Activated CD8-positive, alpha-beta memory T cell treated with anti-CD3 and anti-CD28 coated beads for 48 hours (primary cell): ENCODE measurements at regions not wholly inside any gene's neighbourhood (a gene's known extent, or its start where the extent isn't known, plus 50 kb on each side); places are given as distances from the start of the nearest gene placed in this dataset.

Experiments
- DNase-seq, 3 experiments: peaks; one replicate each; pipeline ENCODE4 v3.0.0-alpha.2; 2020; ENCODE audit warnings: low read depth in 2 of 3, low spot score in 2 of 3

DNA sequence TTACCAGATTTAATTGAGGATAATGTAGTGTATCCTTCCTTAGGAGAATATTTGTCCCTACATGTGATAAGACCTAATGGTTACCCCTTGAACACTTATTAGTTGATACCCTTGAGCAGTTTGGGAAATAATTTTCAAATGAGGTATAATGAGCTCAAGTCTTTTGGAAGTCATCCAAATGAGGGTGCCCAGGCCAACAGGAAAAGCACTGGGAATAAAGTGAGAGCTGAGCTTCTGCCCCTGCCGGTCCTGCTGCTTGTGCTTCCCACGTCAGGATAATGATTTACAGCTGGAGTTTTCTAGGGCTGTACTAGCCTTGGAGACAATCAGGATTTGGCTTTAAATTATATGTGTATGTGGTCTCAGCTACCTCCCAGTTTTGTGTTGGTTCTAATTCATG is 178.8 kb upstream of the FRMD6 start:
- DNase-seq: no peak

DNA sequence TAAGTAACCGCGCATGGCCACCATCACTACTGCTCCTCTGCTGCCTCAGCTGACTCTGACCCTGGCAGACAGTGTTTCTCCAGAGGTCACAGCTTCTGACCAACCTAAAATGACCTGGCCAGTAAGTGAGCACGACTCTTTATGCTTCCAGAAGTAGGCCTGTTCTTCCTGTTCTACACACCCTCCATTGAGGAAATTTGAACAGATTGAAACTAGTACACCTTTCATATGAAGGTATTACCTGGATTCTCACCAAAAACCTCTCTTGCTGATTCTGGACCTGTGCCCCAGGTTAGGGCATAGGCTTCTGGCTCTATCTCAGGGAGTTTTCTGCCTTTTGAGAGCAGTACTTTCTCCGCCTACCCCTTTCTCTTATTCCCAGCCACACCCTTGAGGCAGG is 178.4 kb upstream of the FRMD6 start:
- DNase-seq: no peak

DNA sequence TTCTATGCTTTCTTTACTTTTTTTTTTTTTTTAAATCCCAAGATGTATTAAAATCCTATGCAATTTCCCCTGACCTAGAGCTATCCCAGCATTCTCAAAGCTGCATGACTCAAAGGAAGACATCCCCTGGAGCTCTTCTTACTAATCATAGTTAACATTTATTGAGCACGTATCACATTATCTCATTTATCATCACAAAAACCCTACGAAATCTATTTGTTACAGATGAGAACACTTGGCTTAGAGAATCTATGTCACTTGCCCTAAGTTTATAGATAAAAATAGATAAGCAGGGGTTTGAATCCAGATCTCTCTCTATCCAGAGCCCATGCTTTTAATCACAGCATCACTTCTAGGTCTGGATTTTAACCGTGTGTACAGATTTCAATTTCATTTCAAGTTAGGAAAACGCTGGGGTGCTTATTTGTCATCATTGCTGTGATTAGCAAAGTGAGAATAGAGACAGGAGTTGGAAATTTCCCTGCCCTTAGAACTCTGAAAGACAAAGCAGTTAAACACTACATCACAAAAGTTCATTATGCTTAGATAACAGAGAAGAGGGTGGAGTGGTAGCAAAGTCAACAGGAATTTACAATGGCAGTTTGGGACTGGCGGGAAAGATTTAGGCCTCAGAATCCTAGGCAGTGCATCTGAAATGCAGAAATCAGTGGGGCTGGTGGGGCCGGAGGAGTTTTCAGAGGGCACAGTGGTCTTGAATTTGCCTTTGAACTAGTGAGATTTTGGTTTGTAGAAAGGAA is 177.7 kb upstream of the FRMD6 start:
- DNase-seq: no peak

DNA sequence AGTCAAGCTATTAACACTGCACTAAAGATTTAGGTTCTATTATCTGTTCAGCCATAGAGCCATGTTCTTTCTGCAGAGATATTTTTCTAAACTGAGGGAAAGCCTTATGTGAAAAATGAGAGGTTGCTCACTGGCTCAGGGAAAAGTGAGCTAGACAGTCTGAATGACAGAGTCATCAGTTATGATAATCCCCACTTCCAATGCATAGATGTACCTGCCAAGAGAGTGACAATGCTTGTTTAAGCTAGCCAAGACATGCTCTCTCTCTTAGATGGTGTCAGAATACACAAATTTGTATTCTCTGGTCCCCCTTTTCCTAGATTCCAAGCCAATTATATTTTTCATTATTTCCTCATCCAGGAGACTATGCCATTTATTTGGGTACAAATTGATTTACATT is 176.9 kb upstream of the FRMD6 start:
- DNase-seq: no peak

DNA sequence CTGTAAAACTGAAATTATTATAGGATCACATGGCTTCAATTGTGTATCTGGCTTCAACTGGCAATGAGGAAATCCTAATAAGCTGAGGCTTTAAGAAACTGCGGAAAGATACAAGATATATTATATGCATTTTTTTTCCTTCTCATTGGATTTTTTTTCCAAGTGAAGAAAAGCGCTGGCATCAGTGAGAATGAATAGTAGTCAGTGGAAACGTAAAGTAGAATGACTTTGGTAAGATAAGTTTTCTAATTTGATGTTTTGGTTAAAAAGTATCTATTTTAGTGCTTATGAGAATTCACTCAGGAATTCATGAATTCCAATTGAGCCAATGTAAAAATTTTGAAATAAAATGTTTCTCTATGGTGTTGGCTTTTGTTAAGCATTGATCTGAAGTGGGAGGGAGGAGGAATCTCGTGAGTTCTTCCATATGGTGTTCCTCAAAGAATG is 173.5 kb upstream of the FRMD6 start:
- no peak for DNase-seq

DNA sequence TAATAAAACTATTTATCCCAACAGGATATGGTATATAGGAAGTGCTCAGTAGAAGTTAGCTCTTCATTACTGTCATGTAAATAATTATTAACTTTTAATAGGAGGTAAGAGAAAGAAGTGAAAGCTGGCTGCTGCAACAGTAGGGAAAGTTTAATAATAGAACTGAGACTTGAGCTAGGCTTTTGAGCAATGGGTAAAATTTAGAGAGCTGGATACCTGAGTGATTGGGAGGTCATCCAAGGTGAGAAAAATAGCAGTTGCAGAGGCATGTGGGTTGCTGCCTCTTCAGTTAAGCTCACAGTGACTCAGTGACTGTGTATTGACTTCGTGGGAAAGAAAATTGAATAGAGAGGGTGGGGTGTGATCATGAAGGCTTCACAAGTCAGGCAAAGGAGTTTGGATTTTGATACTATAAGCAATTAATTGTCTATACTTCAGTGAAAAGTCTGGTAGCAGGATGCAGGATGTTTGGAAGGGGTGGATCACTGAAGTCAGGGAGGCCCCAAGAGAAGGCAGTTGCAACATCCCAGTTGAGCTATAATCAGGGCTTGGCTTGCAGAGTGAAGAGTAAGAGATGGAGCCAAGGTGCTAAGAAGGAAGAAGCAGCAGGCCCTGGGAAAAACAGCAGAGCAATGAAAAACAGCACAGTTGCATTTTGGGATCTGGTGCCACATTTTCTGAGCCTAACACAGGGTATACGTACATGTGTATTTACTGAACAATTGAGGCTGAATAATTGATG is 172.0 kb upstream of the FRMD6 start:
- no peak for DNase-seq

DNA sequence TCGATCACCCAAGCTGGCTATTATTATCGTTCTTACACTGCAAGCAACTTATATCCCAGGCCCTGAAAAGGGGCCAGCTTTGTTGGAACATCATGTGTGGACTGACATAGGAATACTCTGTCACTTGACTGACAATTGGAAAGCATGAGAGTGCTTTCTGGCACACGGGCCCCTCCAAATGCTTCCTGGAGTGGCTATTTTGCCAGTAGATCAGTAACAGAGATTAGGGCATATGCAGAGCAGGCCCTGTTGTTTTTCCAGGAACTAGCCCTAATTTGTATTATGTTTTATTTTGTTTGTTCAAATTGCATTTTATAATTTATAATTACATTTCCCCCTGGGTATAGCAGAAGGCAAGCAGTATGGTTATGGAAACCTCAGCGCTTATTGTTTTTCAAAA is 170.1 kb upstream of the FRMD6 start:
- DNase-seq: no peak

DNA sequence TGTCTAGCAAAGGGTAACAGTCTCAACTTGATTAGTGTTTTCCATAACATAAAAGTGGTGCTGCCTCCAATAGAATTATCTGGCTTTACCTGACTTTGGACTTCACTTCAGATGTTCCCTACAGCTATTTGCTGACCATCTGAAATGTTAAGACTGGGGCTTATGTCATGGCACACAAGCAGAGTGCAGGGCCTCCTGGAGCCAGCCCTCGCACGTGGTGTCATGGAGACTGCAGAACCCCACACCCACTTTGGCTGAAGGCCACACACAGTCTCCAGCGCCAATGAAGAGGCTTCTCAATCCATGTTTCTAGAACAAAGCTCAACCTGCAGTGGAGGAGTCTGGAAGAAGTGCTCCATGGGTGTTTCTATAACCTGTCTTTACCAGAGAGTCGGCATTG is 169.6 kb upstream of the FRMD6 start:
- no peak for DNase-seq

DNA sequence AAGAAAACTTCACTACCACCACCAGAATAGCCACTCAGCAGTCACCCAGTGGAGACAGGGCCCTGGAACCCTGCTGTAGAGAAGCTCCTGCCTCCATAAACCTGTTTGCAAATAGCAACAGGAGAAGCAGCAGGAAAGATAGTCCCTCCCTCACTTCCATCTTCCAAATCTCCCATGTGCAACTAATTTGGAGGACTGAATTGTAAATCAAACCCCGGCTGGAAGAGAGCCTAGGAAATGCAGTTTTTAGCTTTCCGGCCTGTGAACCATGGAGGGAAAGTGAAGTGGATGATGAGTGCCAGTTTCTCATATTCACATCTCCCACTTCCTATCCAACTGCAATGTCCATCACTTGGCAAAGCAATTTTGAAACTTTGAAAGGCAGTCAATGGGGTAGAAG is 167.2 kb upstream of the FRMD6 start:
- DNase-seq: no peak

DNA sequence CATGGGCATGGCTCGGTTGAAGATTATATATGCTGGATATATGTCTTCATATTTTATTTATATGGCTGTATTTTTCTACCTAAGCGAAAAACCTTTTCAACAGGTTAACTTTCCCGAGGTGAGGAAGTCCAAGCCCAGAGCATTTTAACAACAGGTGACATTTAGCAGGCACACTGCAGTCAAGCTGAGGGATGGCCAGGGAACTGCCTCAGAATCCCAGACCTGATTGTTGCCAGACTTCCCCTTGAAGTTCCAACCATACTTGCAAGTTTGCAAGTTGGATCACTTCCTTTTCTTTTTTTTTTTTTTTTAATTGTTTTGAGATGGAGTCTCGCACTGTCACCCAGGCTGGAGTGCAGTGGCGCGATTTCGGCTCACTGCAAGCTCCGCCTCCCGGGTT is 166.0 kb upstream of the FRMD6 start:
- DNase-seq: no peak

DNA sequence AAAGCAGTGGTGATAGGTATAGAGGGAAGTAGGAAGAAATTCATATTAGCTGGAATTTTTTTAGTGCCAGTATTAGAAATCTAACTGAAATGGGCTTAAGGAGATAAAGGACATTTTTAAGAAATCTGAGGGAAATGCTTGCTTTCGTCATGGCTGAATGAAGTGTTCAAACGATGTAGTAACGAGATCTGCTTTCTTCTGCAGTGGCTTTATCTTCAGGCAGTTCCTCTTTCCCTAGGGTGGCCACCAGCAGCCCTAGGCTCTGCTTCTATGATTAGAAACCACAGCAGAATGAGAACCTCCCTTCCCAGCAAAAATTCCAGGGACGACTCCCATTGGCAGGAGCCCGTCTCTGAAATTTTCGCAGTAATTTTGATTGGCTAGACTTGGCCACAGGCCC is 163.9 kb upstream of the FRMD6 start:
- DNase-seq: no peak

DNA sequence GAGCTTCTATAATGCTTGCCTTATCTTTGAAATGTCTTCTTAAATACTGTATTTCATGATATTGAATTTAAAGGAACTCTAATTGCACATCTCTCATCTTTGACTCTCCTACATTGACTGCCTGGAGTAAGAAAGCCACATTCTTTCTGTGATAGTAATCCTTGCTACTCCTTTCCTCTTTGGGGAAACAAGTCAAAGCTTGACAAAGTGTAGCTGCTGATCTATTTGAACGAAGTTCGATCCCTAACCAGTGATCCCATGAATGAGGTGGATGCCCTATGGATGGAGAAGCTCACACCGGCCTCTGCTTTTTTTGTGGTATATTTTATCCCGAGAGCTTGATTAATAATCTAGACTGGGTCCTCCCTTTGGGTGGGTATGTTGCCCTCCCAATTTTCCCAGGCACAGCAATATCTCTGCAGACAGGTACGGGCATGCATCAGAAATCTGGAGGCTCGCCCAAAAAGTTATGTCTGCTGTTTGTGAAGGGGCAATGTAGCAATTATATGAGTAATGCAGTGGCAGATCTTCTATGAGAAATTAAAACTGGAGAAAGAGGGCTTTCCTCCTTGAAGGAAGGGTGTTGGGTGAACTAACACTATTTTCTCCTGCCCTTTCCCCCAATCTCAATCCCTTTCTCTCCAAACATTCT is 163.0 kb upstream of the FRMD6 start:
- DNase-seq: no peak

DNA sequence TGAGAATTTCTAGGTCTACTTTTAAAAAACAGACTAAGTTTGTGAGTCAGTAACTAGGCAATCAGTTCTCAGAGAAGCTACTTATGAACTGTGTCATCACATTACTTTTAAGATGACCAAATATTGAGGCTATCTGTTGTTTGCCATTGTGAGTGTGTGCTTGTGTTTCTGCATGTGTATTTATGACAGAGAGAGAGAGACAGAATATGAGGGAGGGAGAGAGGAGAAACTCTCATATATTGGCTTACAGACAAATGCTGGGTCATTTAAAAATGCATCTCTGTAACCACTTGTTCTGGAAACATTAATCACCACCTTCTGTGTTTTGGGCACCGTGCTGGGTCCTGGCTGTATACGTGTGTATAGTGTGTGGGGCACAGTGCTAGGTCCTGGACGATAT is 161.5 kb upstream of the FRMD6 start:
- DNase-seq: no peak

DNA sequence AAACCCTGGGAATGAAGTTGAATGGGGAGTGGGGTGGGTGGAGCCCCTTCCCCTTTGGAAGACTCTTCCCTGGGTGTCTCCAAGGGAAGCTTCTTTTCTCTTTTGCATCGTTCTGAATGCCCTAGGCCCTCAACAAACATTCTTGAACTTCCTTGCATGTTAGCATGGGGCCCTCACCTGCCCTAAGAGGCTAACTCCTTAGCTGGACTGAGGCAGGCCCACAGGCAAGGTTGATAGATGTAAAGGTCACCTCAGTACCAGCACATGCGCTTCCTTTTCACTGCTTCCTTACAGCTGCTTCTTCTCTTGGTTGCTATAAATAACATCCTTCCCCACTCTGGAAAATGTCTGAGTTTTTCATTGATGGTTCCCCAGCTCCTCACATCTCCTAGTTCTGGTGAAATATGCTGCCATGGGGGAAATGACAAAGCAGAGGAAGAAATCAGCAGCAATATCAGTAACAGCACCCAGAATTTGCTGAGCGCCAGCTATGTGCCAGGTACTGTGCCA is 160.6 kb upstream of the FRMD6 start:
- no peak for DNase-seq

DNA sequence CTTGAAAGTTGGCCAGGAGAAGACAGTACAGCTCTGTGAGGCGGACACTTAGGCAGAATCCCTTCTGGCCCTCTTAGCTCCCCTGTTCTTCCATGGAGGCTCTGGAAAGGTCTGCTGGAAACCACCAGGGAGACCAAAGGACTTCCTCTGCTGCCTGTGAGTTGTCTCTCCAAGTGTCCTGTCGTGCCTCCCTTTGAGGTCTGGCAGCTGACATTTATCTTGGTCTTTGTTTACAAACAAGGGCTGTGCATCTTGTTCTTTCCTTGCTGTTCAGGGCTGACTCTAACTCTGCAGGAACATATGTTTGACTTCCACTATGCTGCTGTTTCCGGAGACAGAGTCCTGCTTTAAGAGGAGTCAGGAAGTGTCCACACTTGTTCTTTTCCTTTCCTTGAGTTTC is 159.9 kb upstream of the FRMD6 start:
- DNase-seq: no peak

DNA sequence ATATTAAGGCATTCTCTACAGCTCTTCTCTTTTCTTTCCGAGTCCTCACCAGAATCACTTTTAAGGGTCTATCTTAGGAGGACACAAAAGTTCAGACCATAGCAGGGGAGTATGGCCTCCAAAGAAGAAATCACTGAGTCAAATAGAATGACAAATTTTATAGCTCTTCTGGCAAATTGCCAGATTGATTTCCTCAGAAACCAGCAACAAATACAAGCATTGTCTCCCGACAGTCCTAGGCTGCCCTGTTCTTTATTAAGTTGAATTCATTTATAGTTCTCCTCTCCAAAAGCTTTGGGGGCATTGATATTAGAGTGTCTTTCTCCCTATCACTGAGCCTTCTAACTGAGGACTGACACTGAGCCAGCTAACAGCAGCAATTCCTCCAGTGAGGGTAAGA is 156.4 kb upstream of the FRMD6 start:
- no peak for DNase-seq

DNA sequence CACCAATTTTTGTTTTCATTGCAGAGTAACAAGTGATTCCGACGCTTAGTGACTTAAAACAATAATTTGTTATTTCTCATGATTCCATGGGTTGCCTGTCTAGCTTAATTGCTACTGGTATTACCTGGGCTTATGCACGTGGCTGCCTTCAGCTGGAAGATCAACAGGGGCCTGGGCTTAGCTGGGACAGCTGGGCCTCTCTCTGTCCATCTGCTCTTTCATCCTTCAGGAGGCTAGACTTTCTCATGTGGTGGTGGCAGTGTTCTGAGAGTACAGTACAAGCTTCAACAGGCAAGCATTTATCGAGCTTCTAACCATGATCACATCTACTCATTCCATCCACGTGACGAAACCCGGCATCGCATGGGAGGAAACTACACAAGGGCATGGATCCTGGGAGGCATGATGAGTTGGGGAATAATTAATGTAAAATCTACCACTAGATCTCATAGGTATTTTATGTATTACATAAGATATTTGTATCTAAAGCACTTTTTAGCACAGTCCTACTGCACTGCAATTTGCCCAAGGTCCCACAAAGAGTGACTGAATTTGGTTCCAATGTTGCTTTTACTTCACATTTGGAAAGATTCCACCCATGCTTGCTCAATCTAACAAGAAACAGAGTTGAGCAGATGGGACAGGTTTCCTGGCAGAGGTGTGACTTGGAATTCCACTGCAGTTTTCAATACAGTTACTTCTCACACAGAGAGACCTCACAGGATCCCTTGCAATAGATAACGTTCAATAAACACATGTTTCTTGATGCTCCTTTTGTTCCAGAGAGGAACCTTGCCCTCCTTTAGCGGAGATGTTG is 153.1 kb upstream of the FRMD6 start:
- DNase-seq: no peak

DNA sequence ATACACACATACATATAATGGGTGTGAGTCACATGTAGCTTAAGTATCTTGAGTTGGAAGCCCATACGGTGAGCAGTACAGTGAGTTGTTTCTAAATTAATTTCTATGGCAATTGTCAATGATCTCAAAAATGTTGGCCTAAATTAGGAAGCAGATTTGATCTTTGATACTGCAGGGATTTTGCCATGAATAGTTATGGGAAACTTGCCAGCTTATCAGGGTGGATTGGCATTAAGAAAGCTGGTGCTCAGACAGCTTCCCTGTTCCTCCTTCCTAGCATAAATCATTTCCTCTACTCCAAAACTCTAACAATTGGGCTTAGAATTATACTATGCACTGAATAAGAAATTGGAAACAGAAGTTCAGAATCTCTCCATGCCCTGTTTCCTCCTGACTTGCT is 150.9 kb upstream of the FRMD6 start:
- DNase-seq: no peak

DNA sequence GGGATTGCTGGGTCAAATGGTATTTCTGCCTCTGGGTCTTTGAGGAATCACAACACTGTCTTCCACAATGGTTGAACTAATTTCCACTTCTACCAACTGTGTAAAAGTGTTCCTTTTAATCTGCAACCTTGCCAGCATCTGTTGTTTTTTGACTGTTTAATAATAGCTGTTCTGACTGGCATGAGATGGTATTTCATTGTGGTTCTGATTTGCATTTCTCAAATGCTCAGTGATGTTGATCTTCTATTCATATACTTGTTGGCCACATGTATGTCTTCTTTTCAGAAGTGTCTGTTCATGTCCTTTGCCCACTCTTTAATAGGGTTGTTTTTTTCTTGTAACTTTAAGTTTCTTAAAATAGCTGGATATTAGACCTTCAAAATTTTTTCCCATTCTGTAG is 150.0 kb upstream of the FRMD6 start:
- no peak for DNase-seq

DNA sequence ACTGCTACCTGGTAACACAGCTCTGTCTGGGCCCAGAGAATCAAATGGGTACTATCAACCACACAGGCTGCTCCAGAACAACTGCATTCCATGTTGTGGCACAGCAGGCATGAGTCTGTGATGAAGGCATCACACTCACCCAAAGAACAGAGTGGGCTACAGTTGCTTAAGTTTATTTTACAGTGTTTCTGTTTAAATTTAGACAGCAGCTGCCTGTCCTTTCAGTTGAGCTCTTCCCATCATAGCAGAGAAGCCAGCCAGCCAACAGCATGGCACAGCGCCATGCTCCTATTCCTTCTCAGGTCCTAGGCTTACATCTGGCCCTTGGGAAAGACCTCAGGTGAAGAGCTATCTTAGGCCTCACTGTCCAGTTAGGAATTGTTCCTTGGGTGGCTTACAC is 147.0 kb upstream of the FRMD6 start:
- DNase-seq: no peak

DNA sequence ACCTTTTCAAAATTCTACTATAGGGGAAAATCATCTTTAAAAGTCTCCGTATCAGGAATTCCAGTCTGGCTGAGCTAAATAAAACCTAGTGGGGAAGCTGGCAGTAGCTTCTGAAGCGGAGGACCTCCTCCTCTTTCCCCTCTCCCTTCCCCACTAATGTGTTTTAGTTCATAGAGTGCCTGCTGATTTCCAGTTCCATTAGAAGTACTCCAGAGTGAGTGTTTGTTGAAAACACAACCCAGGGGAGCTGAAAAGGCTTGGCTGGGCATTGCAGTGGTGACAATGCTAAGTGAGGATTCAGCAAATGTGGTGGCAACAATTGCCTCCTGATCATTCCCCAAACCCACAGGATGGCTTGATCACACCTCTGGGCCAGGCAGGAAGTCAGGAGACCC is 144.2 kb upstream of the FRMD6 start:
- DNase-seq: no peak
